ENCODE measurements at regions not wholly inside any gene's neighbourhood (a gene's known extent, or its start where the extent isn't known, plus 50 kb on each side); places are given as distances from the start of the nearest gene placed in this dataset.

- Histone ChIP-seq H3K27ac (ENCODE audit: low read depth) (no peak overlapping the region), H2AFZ (no peak overlapping the region), H4K20me1 (replicated peaks; ENCODE audit: insufficient read depth) (no peaks in the 10 kb centered on the region), H3K4me1 (ENCODE audit: insufficient read depth) (peaks cover 5% of the 10 kb centered on the region; the same call in 1 of the 2 replicates), H3K27me3 (ENCODE audit: insufficient read depth) (no peaks in the 10 kb centered on the region), H3F3A (replicated peaks; ENCODE audit: low read depth) (no peaks in the 10 kb centered on the region), H3K4me2 (no peak overlapping the region), H3K9me2 (ENCODE audit: insufficient read depth) (no peaks in the 10 kb centered on the region), H3K79me2 (replicated peaks; ENCODE audit: insufficient read depth) (no peaks in the 10 kb centered on the region), H3K4me3 (no peak overlapping the region), H3K36me3 (ENCODE audit: insufficient read depth) (no peaks in the 10 kb centered on the region)
- Mint-ChIP-seq H3K4me1 (peaks cover 19% of the 10 kb centered on the region), H3K9me3 (peaks cover 13% of the 10 kb centered on the region), H3K36me3 (ENCODE audit: low read depth) (peaks cover 9% of the 10 kb centered on the region; the same call in 2 of the 3 replicates), H3K27ac (no peak overlapping the region), H3K27me3 (ENCODE audit: insufficient read depth, low read depth, poor library complexity) (peaks cover 4% of the 10 kb centered on the region), H3K4me3 (no peak overlapping the region)
- DNase-seq (ENCODE audit: low spot score) = no peak
- no peak for TF ChIP-seq ETS1 (IDR thresholded peaks at IDR 0.05)
- TF ChIP-seq CREB1 (CRISPR knock-in tag; IDR thresholded peaks at IDR 0.05; ENCODE audit: low read depth) = no peak
- TF ChIP-seq POLR2AphosphoS5 (IDR thresholded peaks at IDR 0.05; ENCODE audit: low read depth) = no peak
- TF ChIP-seq REST (IDR thresholded peaks at IDR 0.05; ENCODE audit: unreplicated experiment) = no peak
- no peak for ATAC-seq
These were observed 112.0 kb upstream of the SLC66A3 start for GRCh38 chr2:11043245-11043644.

GRCh38 chr2:11044201-11044600 lies 111.1 kb upstream of the SLC66A3 start:
- peaks cover 19% of the 10 kb centered on the region for H3K4me1 Mint-ChIP-seq
- Histone ChIP-seq H3K9me2 (ENCODE audit: insufficient read depth) (no peaks in the 10 kb centered on the region), H3K27ac (ENCODE audit: low read depth) (no peak overlapping the region), H3F3A (replicated peaks; ENCODE audit: low read depth) (no peaks in the 10 kb centered on the region), H3K27me3 (ENCODE audit: insufficient read depth) (no peaks in the 10 kb centered on the region), H3K4me1 (ENCODE audit: insufficient read depth) (peaks cover 5% of the 10 kb centered on the region; the same call in 1 of the 2 replicates), H3K4me2 (no peak overlapping the region), H3K4me3 (no peak overlapping the region), H2AFZ (0 out of 2 replicates have a peak overlapping the region, but pooled peaks have one; percentile 28), H4K20me1 (replicated peaks; ENCODE audit: insufficient read depth) (no peaks in the 10 kb centered on the region), H3K36me3 (ENCODE audit: insufficient read depth) (no peaks in the 10 kb centered on the region), H3K79me2 (replicated peaks; ENCODE audit: insufficient read depth) (no peaks in the 10 kb centered on the region)
- no peak for ATAC-seq
- no peak for DNase-seq (ENCODE audit: low spot score)
- H3K27me3 Mint-ChIP-seq (ENCODE audit: insufficient read depth, low read depth, poor library complexity) = peaks cover 4% of the 10 kb centered on the region
- H3K27ac Mint-ChIP-seq = no peak overlapping the region
- H3K36me3 Mint-ChIP-seq (ENCODE audit: low read depth) = peaks cover 4% of the 10 kb centered on the region; the same call in 2 of the 3 replicates
- peaks cover 8% of the 10 kb centered on the region for H3K9me3 Mint-ChIP-seq
- no peak overlapping the region for H3K4me3 Mint-ChIP-seq
- TF ChIP-seq ZNF462 (CRISPR knock-in tag; IDR thresholded peaks at IDR 0.05) (no peak), ZNF114 (CRISPR knock-in tag; IDR thresholded peaks at IDR 0.05) (no peak), EZH2phosphoT487 (IDR thresholded peaks at IDR 0.05; ENCODE audit: unreplicated experiment) (no peak), REST (IDR thresholded peaks at IDR 0.05; ENCODE audit: unreplicated experiment) (no peak), CREB1 (CRISPR knock-in tag; IDR thresholded peaks at IDR 0.05; ENCODE audit: low read depth) (no peak)

All from GM23338 (cell line).